K562 (cell line): ENCODE measurements at regions not wholly inside any gene's neighbourhood (a gene's known extent, or its start where the extent isn't known, plus 50 kb on each side); places are given as distances from the start of the nearest gene placed in this dataset.

Experiments used
- BDP1 ChIP-seq: IDR thresholded peaks from 3 replicates; pipeline ENCODE4 v1.6.1; 2011; ENCODE audit not compliant: insufficient read length, insufficient read depth
- BHLHE40 ChIP-seq: IDR thresholded peaks from 2 replicates; pipeline ENCODE4 v1.6.1; 2011; ENCODE audit warnings: low read length, improper control_type of control experiment
- POLR2A ChIP-seq: fragments of 450-650 bp; conservative IDR thresholded peaks from 2 replicates; pipeline ENCODE4 v1.6.1; 2016
- POLR2AphosphoS5 ChIP-seq: IDR thresholded peaks from 2 replicates; pipeline ENCODE4 v1.6.1; 2011; ENCODE audit warnings: mild to moderate bottlenecking, low read depth, low read length, moderate library complexity; ENCODE audit not compliant: control insufficient read depth, insufficient read depth
- ZNF217 ChIP-seq: sonication (generic); formaldehyde crosslinking; IDR thresholded peaks from 2 replicates; pipeline ENCODE4 v1.8.0; 2022; ENCODE audit warnings: mild to moderate bottlenecking, missing genetic modification reagents
- ZNF384 ChIP-seq: IDR thresholded peaks from 2 replicates; pipeline ENCODE4 v1.6.1; 2012; ENCODE audit warnings: low read depth, low read length, improper control_type of control experiment
- TF ChIP-seq, protein P1 (sequence below): fragments of 250-450 bp; sonication (Bioruptor Pico); IDR thresholded peaks from 2 replicates; pipeline ENCODE4 v1.4.0; 2020; ENCODE audit warnings: mild to moderate bottlenecking, moderate library complexity
- TF ChIP-seq, protein P2 (sequence below), 3 experiments: IDR thresholded peaks in 2 of 3; conservative IDR thresholded peaks in 1 of 3; 2 replicates each; pipeline ENCODE4 v1.5.1; 2011 to 2012; ENCODE audit warnings: low read length in 3 of 3, mild to moderate bottlenecking in 3 of 3, control low read depth in 2 of 3, improper control_type of control experiment in 1 of 3, inconsistent platforms in 1 of 3, low read depth in 1 of 3, mixed read lengths in 1 of 3, moderate library complexity in 1 of 3; ENCODE audit not compliant: insufficient read depth in 2 of 3
- TF ChIP-seq, protein P3 (sequence below): sonication (generic); formaldehyde crosslinking; IDR thresholded peaks from 2 replicates; pipeline ENCODE4 v1.9.0; 2022; ENCODE audit warnings: mild to moderate bottlenecking, missing genetic modification reagents

DNA sequence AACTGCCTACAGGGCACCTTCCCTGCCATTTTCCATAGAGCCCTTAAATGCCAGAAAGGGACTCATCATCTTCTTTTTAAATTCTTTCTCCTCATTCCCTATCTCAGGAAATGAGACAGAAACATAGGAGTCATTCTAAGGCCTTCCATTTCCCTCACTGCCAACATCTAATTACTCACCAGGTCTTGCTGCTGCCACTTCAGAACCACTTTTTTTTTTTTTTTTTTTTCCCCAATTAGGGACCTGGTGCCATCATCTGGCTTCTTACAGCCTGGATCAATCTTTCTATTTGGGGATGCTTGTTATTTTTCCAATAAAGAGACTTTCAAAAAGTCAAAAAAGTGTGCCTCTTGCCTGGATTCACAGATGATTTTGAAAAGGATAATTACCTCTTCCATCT lies 373.4 kb downstream of the LPIN1 start:
- TF ChIP-seq POLR2AphosphoS5 (no peak), ZNF217 (CRISPR knock-in tag) (no peak), ZNF384 (no peak), BHLHE40 (no peak), BDP1 (no peak), POLR2A (no peak)
- TF ChIP-seq, protein P1, sequence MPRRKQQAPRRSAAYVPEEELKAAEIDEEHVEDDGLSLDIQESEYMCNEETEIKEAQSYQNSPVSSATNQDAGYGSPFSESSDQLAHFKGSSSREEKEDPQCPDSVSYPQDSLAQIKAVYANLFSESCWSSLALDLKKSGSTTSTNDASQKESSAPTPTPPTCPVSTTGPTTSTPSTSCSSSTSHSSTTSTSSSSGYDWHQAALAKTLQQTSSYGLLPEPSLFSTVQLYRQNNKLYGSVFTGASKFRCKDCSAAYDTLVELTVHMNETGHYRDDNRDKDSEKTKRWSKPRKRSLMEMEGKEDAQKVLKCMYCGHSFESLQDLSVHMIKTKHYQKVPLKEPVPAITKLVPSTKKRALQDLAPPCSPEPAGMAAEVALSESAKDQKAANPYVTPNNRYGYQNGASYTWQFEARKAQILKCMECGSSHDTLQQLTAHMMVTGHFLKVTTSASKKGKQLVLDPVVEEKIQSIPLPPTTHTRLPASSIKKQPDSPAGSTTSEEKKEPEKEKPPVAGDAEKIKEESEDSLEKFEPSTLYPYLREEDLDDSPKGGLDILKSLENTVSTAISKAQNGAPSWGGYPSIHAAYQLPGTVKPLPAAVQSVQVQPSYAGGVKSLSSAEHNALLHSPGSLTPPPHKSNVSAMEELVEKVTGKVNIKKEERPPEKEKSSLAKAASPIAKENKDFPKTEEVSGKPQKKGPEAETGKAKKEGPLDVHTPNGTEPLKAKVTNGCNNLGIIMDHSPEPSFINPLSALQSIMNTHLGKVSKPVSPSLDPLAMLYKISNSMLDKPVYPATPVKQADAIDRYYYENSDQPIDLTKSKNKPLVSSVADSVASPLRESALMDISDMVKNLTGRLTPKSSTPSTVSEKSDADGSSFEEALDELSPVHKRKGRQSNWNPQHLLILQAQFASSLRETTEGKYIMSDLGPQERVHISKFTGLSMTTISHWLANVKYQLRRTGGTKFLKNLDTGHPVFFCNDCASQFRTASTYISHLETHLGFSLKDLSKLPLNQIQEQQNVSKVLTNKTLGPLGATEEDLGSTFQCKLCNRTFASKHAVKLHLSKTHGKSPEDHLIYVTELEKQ (CRISPR knock-in tag): no peak
- TF ChIP-seq, protein P2, sequence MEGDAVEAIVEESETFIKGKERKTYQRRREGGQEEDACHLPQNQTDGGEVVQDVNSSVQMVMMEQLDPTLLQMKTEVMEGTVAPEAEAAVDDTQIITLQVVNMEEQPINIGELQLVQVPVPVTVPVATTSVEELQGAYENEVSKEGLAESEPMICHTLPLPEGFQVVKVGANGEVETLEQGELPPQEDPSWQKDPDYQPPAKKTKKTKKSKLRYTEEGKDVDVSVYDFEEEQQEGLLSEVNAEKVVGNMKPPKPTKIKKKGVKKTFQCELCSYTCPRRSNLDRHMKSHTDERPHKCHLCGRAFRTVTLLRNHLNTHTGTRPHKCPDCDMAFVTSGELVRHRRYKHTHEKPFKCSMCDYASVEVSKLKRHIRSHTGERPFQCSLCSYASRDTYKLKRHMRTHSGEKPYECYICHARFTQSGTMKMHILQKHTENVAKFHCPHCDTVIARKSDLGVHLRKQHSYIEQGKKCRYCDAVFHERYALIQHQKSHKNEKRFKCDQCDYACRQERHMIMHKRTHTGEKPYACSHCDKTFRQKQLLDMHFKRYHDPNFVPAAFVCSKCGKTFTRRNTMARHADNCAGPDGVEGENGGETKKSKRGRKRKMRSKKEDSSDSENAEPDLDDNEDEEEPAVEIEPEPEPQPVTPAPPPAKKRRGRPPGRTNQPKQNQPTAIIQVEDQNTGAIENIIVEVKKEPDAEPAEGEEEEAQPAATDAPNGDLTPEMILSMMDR (IDR thresholded peaks at IDR 0.05 in 2 of 3, conservative IDR thresholded peaks at IDR 0.05 in 1 of 3; ENCODE audit: insufficient read depth in 2 of 3, low read depth in 1 of 3, low read length in 3 of 3): no peak
- TF ChIP-seq, protein P3, sequence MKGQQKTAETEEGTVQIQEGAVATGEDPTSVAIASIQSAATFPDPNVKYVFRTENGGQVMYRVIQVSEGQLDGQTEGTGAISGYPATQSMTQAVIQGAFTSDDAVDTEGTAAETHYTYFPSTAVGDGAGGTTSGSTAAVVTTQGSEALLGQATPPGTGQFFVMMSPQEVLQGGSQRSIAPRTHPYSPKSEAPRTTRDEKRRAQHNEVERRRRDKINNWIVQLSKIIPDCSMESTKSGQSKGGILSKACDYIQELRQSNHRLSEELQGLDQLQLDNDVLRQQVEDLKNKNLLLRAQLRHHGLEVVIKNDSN: no peak
